Omental fat pad (tissue), 3 donors: ENCODE measurements at regions not wholly inside any gene's neighbourhood (a gene's known extent, or its start where the extent isn't known, plus 50 kb on each side); places are given as distances from the start of the nearest gene placed in this dataset.

Experiments used
- ATAC-seq: fragments of 150-250 bp; one replicate; pipeline ENCODE4 v1.9.1; 2016; ENCODE audit warnings: mild to moderate bottlenecking, moderate library complexity; ENCODE audit not compliant: low FRiP score
- DNase-seq: peaks from one replicate; pipeline ENCODE4 v3.0.0-alpha.2; 2019; ENCODE audit warnings: low spot score
- CTCF ChIP-seq, 3 donors: fragments of 450-650 bp; IDR thresholded peaks; one replicate each; pipeline ENCODE4 v1.5.1; 2016 to 2017; ENCODE audit warnings: antibody characterized with exemption in 3 of 3, mild to moderate bottlenecking in 3 of 3, moderate library complexity in 2 of 3

- TF ChIP-seq CTCF (IDR thresholded peaks at IDR 0.05) = no peak
- no peak for DNase-seq
- ATAC-seq = no peak
These were observed 104.9 kb upstream of the DHX15 start for GRCh38 chr4:24689212-24689611.

- DNase-seq = no peak
- peak; percentile 73 for ATAC-seq
- no peak for TF ChIP-seq CTCF (IDR thresholded peaks at IDR 0.05)
These were observed 104.9 kb upstream of the SOD3 start for GRCh38 chr4:24690436-24690835.

GRCh38 chr4:24693636-24694035 is 101.7 kb upstream of the SOD3 start:
- TF ChIP-seq CTCF (IDR thresholded peaks at IDR 0.05) = no peak
- no peak for ATAC-seq
- no peak for DNase-seq

- DNase-seq = no peak
- TF ChIP-seq CTCF (IDR thresholded peaks at IDR 0.05) = no peak
- no peak for ATAC-seq
These were observed 95.3 kb upstream of the SOD3 start for GRCh38 chr4:24700118-24700517.

- no peak for TF ChIP-seq CTCF (IDR thresholded peaks at IDR 0.05)
- ATAC-seq (no peak), DNase-seq (no peak)
These were observed 93.7 kb upstream of the SOD3 start for GRCh38 chr4:24701683-24702082.

GRCh38 chr4:24702281-24702680 is 93.1 kb upstream of the SOD3 start:
- no peak for DNase-seq
- no peak for TF ChIP-seq CTCF (IDR thresholded peaks at IDR 0.05)
- ATAC-seq = no peak

- DNase-seq = no peak
- TF ChIP-seq CTCF (IDR thresholded peaks at IDR 0.05) = no peak
- no peak for ATAC-seq
These were observed 92.1 kb upstream of the SOD3 start for GRCh38 chr4:24703298-24703697.
